ENCODE measurements at regions not wholly inside any gene's neighbourhood (a gene's known extent, or its start where the extent isn't known, plus 50 kb on each side); places are given as distances from the start of the nearest gene placed in this dataset.

GRCh38 chr4:11894977-11895376, 466.3 kb upstream of the HS3ST1 start:
- no peak overlapping the region for H3K23ac ChIP-seq (ENCODE audit: insufficient read length)
- no peak overlapping the region for H2AK5ac ChIP-seq (ENCODE audit: low read depth, low read length)
- 72% methylated on average over 2 of the region's 2 CpGs; no CpG with 5 or more reads in 1 of the 2 experiments for WGBS, 2 experiments (ENCODE audit: extremely low coverage in 1 of 2, insufficient coverage in 1 of 2, insufficient read length in 1 of 2, insufficient replicate concordance in 2 of 2, low coverage in 1 of 2, low lambda C conversion rate in 2 of 2, missing lambda C conversion rate in 1 of 2)
- H4K8ac ChIP-seq (ENCODE audit: extremely low read depth, insufficient read depth, low read length), result no peak overlapping the region
- no peaks in the 10 kb centered on the region for H3K79me2 ChIP-seq (ENCODE audit: control insufficient read depth in 1 of 2, insufficient read depth in 2 of 2, low read length in 2 of 2)
- no peak overlapping the region for H2BK5ac ChIP-seq (ENCODE audit: low read depth, low read length)
- H3K23me2 ChIP-seq (ENCODE audit: low read depth, low read length), result no peaks in the 10 kb centered on the region
- H3K9me3 ChIP-seq (ENCODE audit: insufficient read depth in 2 of 2, low read depth in 1 of 2, low read length in 1 of 2), result peaks cover 3 to 7% of the 10 kb centered on the region in 2 experiments; a peak in 3 of 4 replicates
- H3K4ac ChIP-seq (replicated peaks; ENCODE audit: insufficient read length, low read depth, low read length), result no peak overlapping the region
- no peak overlapping the region for H3K9ac ChIP-seq (replicated peaks in 1 of 4; ENCODE audit: extremely low read depth in 1 of 4, low read depth in 3 of 4, low read length in 3 of 4)
- FAIRE-seq (no peak), DNase-seq (ENCODE audit: low read depth in 1 of 2, low spot score in 2 of 2) (no peak)
- H2AFZ ChIP-seq (ENCODE audit: low read length), result no peak overlapping the region
- CTCF ChIA-PET (ENCODE audit: partially characterized antibody), result no interaction called here
- no peak overlapping the region for H2BK15ac ChIP-seq (ENCODE audit: low read length)
- no peak overlapping the region for H4K91ac ChIP-seq (replicated peaks; ENCODE audit: insufficient read length, low read length)
- H3K4me2 ChIP-seq (ENCODE audit: insufficient read depth in 1 of 2, low read depth in 2 of 2, low read length in 2 of 2), result no peak overlapping the region
- no peak overlapping the region for H3K56ac ChIP-seq (replicated peaks; ENCODE audit: insufficient read length, low read depth, low read length)
- H3K4me3 ChIP-seq (ENCODE audit: extremely low read depth in 1 of 4, insufficient read depth in 2 of 4, low read depth in 3 of 4, low read length in 4 of 4), result no peak overlapping the region
- no peaks in the 10 kb centered on the region for H3K4me1 ChIP-seq (replicated peaks in 1 of 4; ENCODE audit: control insufficient read depth in 3 of 4, insufficient read depth in 4 of 4, low read length in 3 of 4)
- no peaks in the 10 kb centered on the region for H3K79me1 ChIP-seq (ENCODE audit: low read depth, low read length)
- H2BK20ac ChIP-seq (ENCODE audit: low read length), result no peak overlapping the region
- H4K5ac ChIP-seq (ENCODE audit: insufficient read length, low read depth, low read length), result no peak overlapping the region
- H3K18ac ChIP-seq (ENCODE audit: extremely low read depth, low read length), result no peak overlapping the region
- H3K27ac ChIP-seq (ENCODE audit: low read depth, low read length), result no peak overlapping the region
- H3K14ac ChIP-seq (ENCODE audit: insufficient read length), result no peak overlapping the region
- no peak overlapping the region for H2BK12ac ChIP-seq (ENCODE audit: low read depth, low read length)
- no peaks in the 10 kb centered on the region for H4K20me1 ChIP-seq (replicated peaks in 1 of 2; ENCODE audit: control insufficient read depth in 1 of 2, insufficient read depth in 2 of 2, low read length in 2 of 2)
- POLR2A ChIA-PET (ENCODE audit: partially characterized antibody), result no interaction called here
- peaks cover 0 to 2% (median 0%) of the 10 kb centered on the region in 4 experiments; a peak in 1 of 8 replicates for H3K36me3 ChIP-seq (ENCODE audit: control insufficient read depth in 2 of 4, insufficient read depth in 4 of 4, low read length in 3 of 4)
- H3K27me3 ChIP-seq (replicated peaks in 1 of 4; ENCODE audit: control insufficient read depth in 3 of 4, extremely low read depth in 1 of 4, insufficient read depth in 3 of 4, low read length in 3 of 4), result no peaks in the 10 kb centered on the region
- H2BK120ac ChIP-seq (replicated peaks; ENCODE audit: low read depth, low read length), result no peak overlapping the region
- TF ChIP-seq TCF12 (IDR thresholded peaks at IDR 0.05; ENCODE audit: low read depth, low read length) (no peak), SIN3A (conservative IDR thresholded peaks at IDR 0.05 in 1 of 2, IDR thresholded peaks at IDR 0.05 in 1 of 2; ENCODE audit: low read depth in 1 of 2, low read length in 2 of 2) (no peak), POLR2AphosphoS5 (IDR thresholded peaks at IDR 0.05; ENCODE audit: low read depth, low read length) (no peak), ASH2L (IDR thresholded peaks at IDR 0.05; ENCODE audit: low read length) (no peak), TBP (IDR thresholded peaks at IDR 0.05; ENCODE audit: low read depth, low read length) (no peak), GABPA (IDR thresholded peaks at IDR 0.05; ENCODE audit: borderline replicate concordance, insufficient read depth, low read length) (no peak), CBX8 (IDR thresholded peaks at IDR 0.05; ENCODE audit: borderline replicate concordance, low read depth, low read length) (no peak), NANOG (IDR thresholded peaks at IDR 0.05; ENCODE audit: insufficient read depth, low read depth, low read length, poor library complexity, severe bottlenecking) (no peak), KDM1A (IDR thresholded peaks at IDR 0.05; ENCODE audit: borderline replicate concordance, low read length) (no peak), YY1 (IDR thresholded peaks at IDR 0.05; ENCODE audit: low read depth, low read length) (no peak), CHD1 (IDR thresholded peaks at IDR 0.05; ENCODE audit: low read depth, low read length) (no peak), RAD21 (IDR thresholded peaks at IDR 0.05 in 1 of 2, conservative IDR thresholded peaks at IDR 0.05 in 1 of 2; ENCODE audit: low read depth in 2 of 2, low read length in 2 of 2) (no peak), MAFK (IDR thresholded peaks at IDR 0.05; ENCODE audit: low read depth, low read length) (no peak)
